IPS-15b (cell line): ENCODE measurements at regions not wholly inside any gene's neighbourhood (a gene's known extent, or its start where the extent isn't known, plus 50 kb on each side); places are given as distances from the start of the nearest gene placed in this dataset.
"Not testable (repeated sequence)": the region's sequence is repeated elsewhere in the genome, so short reads cannot be mapped to it uniquely, and the experiment has no call there.

Experiments
- H3K27me3 ChIP-seq: one replicate; pipeline ENCODE4 v1.6.1; 2013; ENCODE audit warnings: low read length; ENCODE audit not compliant: control insufficient read depth, insufficient read depth
- H3K36me3 ChIP-seq: one replicate; pipeline ENCODE4 v1.6.1; 2013; ENCODE audit warnings: low read length; ENCODE audit not compliant: control insufficient read depth, insufficient read depth
- H3K4me1 ChIP-seq: one replicate; pipeline ENCODE4 v1.6.1; 2013; ENCODE audit warnings: mild to moderate bottlenecking, low read length; ENCODE audit not compliant: control insufficient read depth, insufficient read depth
- H3K4me3 ChIP-seq: one replicate; pipeline ENCODE4 v1.5.1; 2013; ENCODE audit warnings: low read depth, low read length
- H3K9ac ChIP-seq: one replicate; pipeline ENCODE4 v1.6.1; 2013; ENCODE audit warnings: low read depth, mild to moderate bottlenecking, low read length
- H3K9me3 ChIP-seq: one replicate; pipeline ENCODE4 v1.6.1; 2013; ENCODE audit warnings: mild to moderate bottlenecking, low read length; ENCODE audit not compliant: control insufficient read depth, insufficient read depth

- Histone ChIP-seq H3K9ac (no peak overlapping the region), H3K4me3 (no peak overlapping the region), H3K27me3 (no peaks in the 10 kb centered on the region), H3K36me3 (no peaks in the 10 kb centered on the region), H3K9me3 (no peaks in the 10 kb centered on the region), H3K4me1 (peaks cover 7% of the 10 kb centered on the region)
These were observed 125.2 kb downstream of the TYW3 start for GRCh38 chr1:74858136-74858535.

- Histone ChIP-seq H3K4me3 (no peak overlapping the region), H3K9ac (no peak overlapping the region), H3K9me3 (no peaks in the 10 kb centered on the region), H3K36me3 (no peaks in the 10 kb centered on the region), H3K27me3 (no peaks in the 10 kb centered on the region), H3K4me1 (no peaks in the 10 kb centered on the region)
These were observed 128.9 kb downstream of the TYW3 start for GRCh38 chr1:74861867-74862266.

- H3K4me3 ChIP-seq, result no peak overlapping the region
- H3K9me3 ChIP-seq, result peaks cover 4% of the 10 kb centered on the region
- no peaks in the 10 kb centered on the region for H3K36me3 ChIP-seq
- peaks cover under 1% of the 10 kb centered on the region for H3K4me1 ChIP-seq
- no peak overlapping the region for H3K9ac ChIP-seq
- no peaks in the 10 kb centered on the region for H3K27me3 ChIP-seq
These were observed 136.8 kb downstream of the TYW3 start for GRCh38 chr1:74869702-74870101.

- H3K36me3 ChIP-seq, H3K9me3 ChIP-seq, H3K9ac ChIP-seq, H3K27me3 ChIP-seq, H3K4me1 ChIP-seq, H3K4me3 ChIP-seq: not testable (repeated sequence)
These were observed 144.4 kb downstream of the TYW3 start for GRCh38 chr1:74877366-74877765.

GRCh38 chr1:74895411-74895810, 162.5 kb downstream of the TYW3 start:
- H3K9ac ChIP-seq, result no peak overlapping the region
- H3K27me3 ChIP-seq, result no peaks in the 10 kb centered on the region

GRCh38 chr1:74908131-74908530, 175.2 kb downstream of the TYW3 start:
- Histone ChIP-seq H3K9me3 (no peaks in the 10 kb centered on the region), H3K4me1 (no peaks in the 10 kb centered on the region), H3K4me3 (no peak overlapping the region), H3K36me3 (no peaks in the 10 kb centered on the region), H3K9ac (no peak overlapping the region), H3K27me3 (no peaks in the 10 kb centered on the region)

More at GRCh38 chr1:74895411-74895810, 162.5 kb downstream of the TYW3 start:
- Histone ChIP-seq H3K9me3 (no peaks in the 10 kb centered on the region), H3K4me1 (no peaks in the 10 kb centered on the region), H3K36me3 (no peaks in the 10 kb centered on the region), H3K4me3 (no peak overlapping the region)

GRCh38 chr1:74908797-74909196, 175.8 kb downstream of the TYW3 start:
- no peak overlapping the region for H3K4me3 ChIP-seq
- no peaks in the 10 kb centered on the region for H3K36me3 ChIP-seq
- H3K27me3 ChIP-seq, result no peaks in the 10 kb centered on the region
- H3K4me1 ChIP-seq, result no peaks in the 10 kb centered on the region
- no peak overlapping the region for H3K9ac ChIP-seq
- H3K9me3 ChIP-seq, result no peaks in the 10 kb centered on the region

- no peaks in the 10 kb centered on the region for H3K9me3 ChIP-seq
- H3K27me3 ChIP-seq, result no peaks in the 10 kb centered on the region
- H3K9ac ChIP-seq, result no peak overlapping the region
- no peak overlapping the region for H3K4me3 ChIP-seq
- no peaks in the 10 kb centered on the region for H3K36me3 ChIP-seq
- no peaks in the 10 kb centered on the region for H3K4me1 ChIP-seq
These were observed 181.0 kb downstream of the TYW3 start for GRCh38 chr1:74913978-74914377.

GRCh38 chr1:74933500-74933899, 200.5 kb downstream of the TYW3 start:
- Histone ChIP-seq H3K27me3 (no peaks in the 10 kb centered on the region), H3K9ac (no peak overlapping the region), H3K4me1 (no peaks in the 10 kb centered on the region), H3K9me3 (no peaks in the 10 kb centered on the region), H3K4me3 (no peak overlapping the region), H3K36me3 (no peaks in the 10 kb centered on the region)

- no peaks in the 10 kb centered on the region for H3K27me3 ChIP-seq
- peaks cover 2% of the 10 kb centered on the region for H3K4me1 ChIP-seq
- no peak overlapping the region for H3K4me3 ChIP-seq
- H3K9ac ChIP-seq, result no peak overlapping the region
- H3K9me3 ChIP-seq, result no peaks in the 10 kb centered on the region
- H3K36me3 ChIP-seq, result no peaks in the 10 kb centered on the region
These were observed 198.7 kb upstream of the LHX8 start for GRCh38 chr1:74935446-74935845.

- no peak overlapping the region for H3K9ac ChIP-seq
- peaks cover 2% of the 10 kb centered on the region for H3K4me1 ChIP-seq
- H3K9me3 ChIP-seq, result no peaks in the 10 kb centered on the region
- H3K4me3 ChIP-seq, result no peak overlapping the region
- H3K27me3 ChIP-seq, result no peaks in the 10 kb centered on the region
- H3K36me3 ChIP-seq, result no peaks in the 10 kb centered on the region
These were observed 197.0 kb upstream of the LHX8 start for GRCh38 chr1:74937176-74937575.

GRCh38 chr1:74943046-74943445, 191.1 kb upstream of the LHX8 start:
- Histone ChIP-seq H3K36me3 (no peaks in the 10 kb centered on the region), H3K27me3 (no peaks in the 10 kb centered on the region), H3K4me3 (no peak overlapping the region)

GRCh38 chr1:74946388-74946787, 187.8 kb upstream of the LHX8 start:
- no peaks in the 10 kb centered on the region for H3K4me1 ChIP-seq
- no peaks in the 10 kb centered on the region for H3K9me3 ChIP-seq

More at GRCh38 chr1:74943046-74943445, 191.1 kb upstream of the LHX8 start:
- no peaks in the 10 kb centered on the region for H3K9me3 ChIP-seq
- H3K9ac ChIP-seq, result no peak overlapping the region
- H3K4me1 ChIP-seq, result peaks cover 2% of the 10 kb centered on the region

More at GRCh38 chr1:74946388-74946787, 187.8 kb upstream of the LHX8 start:
- H3K4me3 ChIP-seq, result no peak overlapping the region
- no peaks in the 10 kb centered on the region for H3K27me3 ChIP-seq
- H3K9ac ChIP-seq, result no peak overlapping the region
- no peaks in the 10 kb centered on the region for H3K36me3 ChIP-seq
